SK-N-SH treated with all-trans-retinoic acid at 6 μM for 48 hours (cell line): ENCODE measurements at regions not wholly inside any gene's neighbourhood (a gene's known extent, or its start where the extent isn't known, plus 50 kb on each side); places are given as distances from the start of the nearest gene placed in this dataset.

Source experiments
- ATAC-seq: fragments of 200-7000 bp; cut with Tn5 transposase; 3 replicates; pipeline ENCODE4 v1.9.1; 2020; ENCODE audit warnings: mild to moderate bottlenecking, moderate library complexity
- BACH2 ChIP-seq: fragments of 250-450 bp; sonication (Bioruptor Pico); IDR thresholded peaks from 2 replicates; pipeline ENCODE4 v1.9.0; 2021; ENCODE audit warnings: mild to moderate bottlenecking, borderline replicate concordance
- CREB5 ChIP-seq: fragments of 250-450 bp; sonication (Bioruptor Pico); IDR thresholded peaks from 2 replicates; pipeline ENCODE4 v1.5.1; 2020; ENCODE audit warnings: low read depth, mild to moderate bottlenecking, moderate library complexity
- CSDC2 ChIP-seq: fragments of 250-450 bp; sonication (Bioruptor Pico); IDR thresholded peaks from 2 replicates; pipeline ENCODE4 v1.5.0; 2020; ENCODE audit warnings: mild to moderate bottlenecking, moderate library complexity
- CSRNP3 ChIP-seq: fragments of 250-450 bp; sonication (Bioruptor Pico); IDR thresholded peaks from 2 replicates; pipeline ENCODE4 v1.5.1; 2021; ENCODE audit warnings: mild to moderate bottlenecking, moderate library complexity
- ESRRG ChIP-seq: fragments of 250-450 bp; sonication (Bioruptor Pico); IDR thresholded peaks from 2 replicates; pipeline ENCODE4 v1.6.1; 2021; ENCODE audit warnings: mild to moderate bottlenecking
- GLIS3 ChIP-seq: fragments of 250-450 bp; sonication (Bioruptor Pico); IDR thresholded peaks from 2 replicates; pipeline ENCODE4 v1.5.0; 2020; ENCODE audit warnings: mild to moderate bottlenecking, moderate library complexity
- ISL1 ChIP-seq: fragments of 250-450 bp; sonication (Bioruptor Pico); IDR thresholded peaks from 2 replicates; pipeline ENCODE4 v2.1.2; 2022; ENCODE audit warnings: mild to moderate bottlenecking, moderate library complexity
- OSR1 ChIP-seq: fragments of 250-450 bp; sonication (Bioruptor Pico); IDR thresholded peaks from 2 replicates; pipeline ENCODE4 v1.8.0; 2022; ENCODE audit warnings: moderate library complexity, mild to moderate bottlenecking, inconsistent platforms
- PATZ1 ChIP-seq: fragments of 250-450 bp; sonication (Bioruptor Pico); IDR thresholded peaks from 2 replicates; pipeline ENCODE4 v1.8.0; 2020; ENCODE audit warnings: mild to moderate bottlenecking, moderate library complexity, borderline replicate concordance
- POU6F1 ChIP-seq: fragments of 250-450 bp; sonication (Bioruptor Pico); IDR thresholded peaks from 2 replicates; pipeline ENCODE4 v1.8.0; 2021; ENCODE audit warnings: low read depth, mild to moderate bottlenecking, moderate library complexity, borderline replicate concordance
- PPARA ChIP-seq: fragments of 250-450 bp; sonication (Bioruptor Pico); IDR thresholded peaks from 2 replicates; pipeline ENCODE4 v1.5.0; 2020; ENCODE audit warnings: mild to moderate bottlenecking, borderline replicate concordance
- RARB ChIP-seq: fragments of 250-450 bp; sonication (Bioruptor Pico); IDR thresholded peaks from 2 replicates; pipeline ENCODE4 v1.8.0; 2021; ENCODE audit warnings: mild to moderate bottlenecking, moderate library complexity
- SNAI2 ChIP-seq: fragments of 250-450 bp; sonication (Bioruptor Pico); IDR thresholded peaks from 2 replicates; pipeline ENCODE4 v1.5.0; 2020; ENCODE audit warnings: mild to moderate bottlenecking, moderate library complexity
- TCF4 ChIP-seq: fragments of 250-450 bp; sonication (Bioruptor Pico); IDR thresholded peaks from 2 replicates; pipeline ENCODE4 v1.8.0; 2021; ENCODE audit warnings: mild to moderate bottlenecking, moderate library complexity, borderline replicate concordance
- TOX ChIP-seq: fragments of 250-450 bp; sonication (Bioruptor Pico); IDR thresholded peaks from 2 replicates; pipeline ENCODE4 v1.8.0; 2021; ENCODE audit warnings: mild to moderate bottlenecking, moderate library complexity, borderline replicate concordance
- TSHZ2 ChIP-seq: fragments of 250-450 bp; sonication (Bioruptor Pico); IDR thresholded peaks from 2 replicates; pipeline ENCODE4 v1.5.0; 2020; ENCODE audit warnings: mild to moderate bottlenecking, moderate library complexity
- ZC3H10 ChIP-seq: fragments of 250-450 bp; sonication (Bioruptor Pico); IDR thresholded peaks from 2 replicates; pipeline ENCODE4 v1.5.1; 2021; ENCODE audit warnings: mild to moderate bottlenecking, moderate library complexity
- ZFP3 ChIP-seq: fragments of 250-450 bp; sonication (Bioruptor Pico); IDR thresholded peaks from 2 replicates; pipeline ENCODE4 v1.5.0; 2020; ENCODE audit warnings: mild to moderate bottlenecking, moderate library complexity
- ZFP30 ChIP-seq: fragments of 450-650 bp; formaldehyde crosslinking; IDR thresholded peaks from 2 replicates; pipeline ENCODE4 v1.5.0; 2022; ENCODE audit warnings: mild to moderate bottlenecking, moderate library complexity
- ZNF70 ChIP-seq: fragments of 450-650 bp; formaldehyde crosslinking; IDR thresholded peaks from 2 replicates; pipeline ENCODE4 v1.5.0; 2020; ENCODE audit warnings: mild to moderate bottlenecking, moderate library complexity
- ZNF8 ChIP-seq: fragments of 450-650 bp; formaldehyde crosslinking; IDR thresholded peaks from 2 replicates; pipeline ENCODE4 v1.5.0; 2020; ENCODE audit warnings: mild to moderate bottlenecking, moderate library complexity

- no peak for TF ChIP-seq ISL1 (CRISPR knock-in tag)
- no peak for TF ChIP-seq ZC3H10 (CRISPR knock-in tag)
- no peak for TF ChIP-seq BACH2
- TF ChIP-seq CSDC2 (CRISPR knock-in tag): no peak
- TF ChIP-seq TSHZ2 (CRISPR knock-in tag): no peak
- TF ChIP-seq ZFP3 (CRISPR knock-in tag): no peak
- TF ChIP-seq POU6F1 (CRISPR knock-in tag): no peak
- no peak for TF ChIP-seq TCF4 (CRISPR knock-in tag)
- TF ChIP-seq ZFP30 (CRISPR knock-in tag): no peak
- TF ChIP-seq CREB5 (CRISPR knock-in tag): no peak
- TF ChIP-seq SNAI2 (CRISPR knock-in tag): no peak
- no peak for TF ChIP-seq TOX
- no peak for TF ChIP-seq PPARA (CRISPR knock-in tag)
- no peak for TF ChIP-seq ESRRG (CRISPR knock-in tag)
- TF ChIP-seq OSR1 (CRISPR knock-in tag): no peak
- no peak for TF ChIP-seq ZNF8
- no peak for TF ChIP-seq ZNF70 (CRISPR knock-in tag)
- TF ChIP-seq RARB (CRISPR knock-in tag): no peak
- TF ChIP-seq CSRNP3 (CRISPR knock-in tag): no peak
- ATAC-seq: no peak
Measured at GRCh38 chr13:105805892-105806627, 729.4 kb downstream of the EFNB2 start.

GRCh38 chr13:105804561-105805190 lies 730.8 kb downstream of the EFNB2 start:
- TF ChIP-seq ZFP30 (CRISPR knock-in tag): no peak
- no peak for TF ChIP-seq ZFP3 (CRISPR knock-in tag)
- TF ChIP-seq ZNF8: no peak
- no peak for TF ChIP-seq ISL1 (CRISPR knock-in tag)
- TF ChIP-seq CREB5 (CRISPR knock-in tag): no peak
- no peak for TF ChIP-seq GLIS3 (CRISPR knock-in tag)
- no peak for TF ChIP-seq ESRRG (CRISPR knock-in tag)
- TF ChIP-seq TCF4 (CRISPR knock-in tag): no peak
- no peak for TF ChIP-seq BACH2
- TF ChIP-seq RARB (CRISPR knock-in tag): no peak
- no peak for TF ChIP-seq CSRNP3 (CRISPR knock-in tag)
- TF ChIP-seq PATZ1: no peak
- no peak for TF ChIP-seq ZC3H10 (CRISPR knock-in tag)
- no peak for TF ChIP-seq PPARA (CRISPR knock-in tag)
- ATAC-seq: peak; percentile 67
